ENCODE measurements at regions not wholly inside any gene's neighbourhood (a gene's known extent, or its start where the extent isn't known, plus 50 kb on each side); places are given as distances from the start of the nearest gene placed in this dataset.

- no peak for DNase-seq (ENCODE audit: low read depth in 2 of 2)
These were observed 53.4 kb upstream of the KRR1 start for GRCh38 chr12:75564852-75565251.

GRCh38 chr12:75564398-75564797 is 53.0 kb upstream of the KRR1 start:
- DNase-seq (ENCODE audit: low read depth in 2 of 2) = no peak

GRCh38 chr12:75563351-75563750 is 51.9 kb upstream of the KRR1 start:
- no peak for DNase-seq (ENCODE audit: low read depth in 2 of 2)

GRCh38 chr12:75561921-75562320 is 50.5 kb upstream of the KRR1 start:
- no peak for DNase-seq (ENCODE audit: low read depth in 2 of 2)
